HepG2 (cell line): ENCODE measurements at regions not wholly inside any gene's neighbourhood (a gene's known extent, or its start where the extent isn't known, plus 50 kb on each side); places are given as distances from the start of the nearest gene placed in this dataset.

Experiments
- ATAC-seq: fragments of 200-7000 bp; cut with Tn5 transposase; 3 replicates; pipeline ENCODE4 v1.9.1; 2020; ENCODE audit warnings: mild to moderate bottlenecking, moderate library complexity
- BruUV-seq: library from RNA; stranded (reverse); fragments of 400-500 nt; replicated peaks from 2 replicates; lab custom pipeline; 2021; lab: Mats Ljungman, UMichigan
- CTCF ChIA-PET: fragments of 300-600 bp; formaldehyde crosslinking; extraction: SDS; loops from one replicate; lab custom pipeline; 2021; ENCODE audit warnings: low total read pairs, inconsistent platforms, low intra/inter-chr PET ratio; lab: Yijun Ruan, JAX
- POLR2A ChIA-PET: fragments of 350-600 bp; sonication (Branson Sonifier 250); formaldehyde crosslinking; loops from one replicate; lab custom pipeline; 2020; ENCODE audit warnings: antibody characterized with exemption, inconsistent platforms; lab: Yijun Ruan, JAX
- DNase-seq: peaks from one replicate; pipeline ENCODE4 v3.0.0-alpha.2; 2015; ENCODE audit warnings: low spot score
- FAIRE-seq: peaks from 3 replicates; lab custom pipeline; 2011; peaks lifted over from hg19 to GRCh38; lab: Jason Lieb, UNC
- H2AFZ ChIP-seq: one replicate; pipeline ENCODE4 v1.6.1; 2011; ENCODE audit warnings: low read length, inconsistent platforms
- H3K27ac ChIP-seq: fragments of 300-600 bp; 3 replicates; pipeline ENCODE4 v1.8.0; 2011; ENCODE audit warnings: mixed run types, mild to moderate bottlenecking, mixed read lengths, low read length, inconsistent platforms; ENCODE audit not compliant: insufficient read depth; ENCODE audit errors: extremely low read length
- H3K27me3 ChIP-seq, 2 experiments: fragments of 200-600 bp in 1 of 2; 2 replicates in 1 of 2; 3 replicates in 1 of 2; pipeline versions ENCODE4 v1.6.0 to v1.8.0; 2011; ENCODE audit warnings: low read length in 2 of 2, mild to moderate bottlenecking in 2 of 2, moderate library complexity in 2 of 2, inconsistent platforms in 1 of 2; ENCODE audit not compliant: insufficient read depth in 2 of 2, control insufficient read depth in 1 of 2
- H3K36me3 ChIP-seq, 2 experiments: fragments of 200-600 bp in 1 of 2; replicated peaks in 1 of 2; 2 replicates in 1 of 2; 3 replicates in 1 of 2; pipeline versions ENCODE4 v1.5.1 to v1.8.0; 2011; ENCODE audit warnings: low read length in 2 of 2, inconsistent platforms in 1 of 2; ENCODE audit not compliant: insufficient read depth in 2 of 2, control insufficient read depth in 1 of 2
- H3K4me1 ChIP-seq: 2 replicates; pipeline ENCODE4 v1.5.1; 2012; ENCODE audit warnings: low read length, inconsistent platforms; ENCODE audit not compliant: insufficient read depth
- H3K4me2 ChIP-seq: 2 replicates; pipeline ENCODE4 v1.6.0; 2011; ENCODE audit warnings: low read depth, low read length, inconsistent platforms
- H3K4me3 ChIP-seq, 3 experiments: fragments of 200-600 bp in 1 of 3; sonication (generic), shearing (Covaris generic) in 1 of 3; replicated peaks in 1 of 3; 2 replicates each; pipeline ENCODE4 v1.5.1; 2011 to 2016; ENCODE audit warnings: low read length in 3 of 3, inconsistent platforms in 2 of 3, low read depth in 2 of 3, mild to moderate bottlenecking in 2 of 3, control low read depth in 1 of 3, mixed read lengths in 1 of 3; ENCODE audit not compliant: insufficient read depth in 1 of 3
- H3K79me2 ChIP-seq: one replicate; pipeline ENCODE4 v1.6.1; 2011; ENCODE audit warnings: low read length, inconsistent platforms; ENCODE audit not compliant: insufficient read depth
- H3K9ac ChIP-seq: 2 replicates; pipeline ENCODE4 v1.6.0; 2011; ENCODE audit warnings: mild to moderate bottlenecking, low read depth, low read length, inconsistent platforms; ENCODE audit not compliant: insufficient read depth
- H3K9me3 ChIP-seq: 2 replicates; pipeline ENCODE4 v1.5.1; 2012; ENCODE audit warnings: mild to moderate bottlenecking, low read length
- H4K20me1 ChIP-seq: 2 replicates; pipeline ENCODE4 v1.6.0; 2011; ENCODE audit warnings: inconsistent platforms, mild to moderate bottlenecking, low read length, moderate library complexity; ENCODE audit not compliant: insufficient read depth
- ARHGAP35 ChIP-seq: sonication (generic); formaldehyde crosslinking; IDR thresholded peaks from 2 replicates; pipeline ENCODE4 v1.9.0; 2022; ENCODE audit warnings: mild to moderate bottlenecking, inconsistent platforms, moderate library complexity, missing genetic modification reagents, borderline replicate concordance
- CEBPB ChIP-seq: IDR thresholded peaks from 2 replicates; pipeline ENCODE4 v1.6.1; 2011; ENCODE audit warnings: low read depth, low read length, improper control_type of control experiment, borderline replicate concordance
- DNMT1 ChIP-seq: sonication (generic); formaldehyde crosslinking; IDR thresholded peaks from 2 replicates; pipeline ENCODE4 v1.5.1; 2020; ENCODE audit warnings: mild to moderate bottlenecking, missing genetic modification reagents
- EED ChIP-seq: sonication (generic); formaldehyde crosslinking; IDR thresholded peaks from 2 replicates; pipeline ENCODE4 v1.5.0; 2020; ENCODE audit warnings: mild to moderate bottlenecking, missing genetic modification reagents
- FOSL2 ChIP-seq: sonication (generic); formaldehyde crosslinking; IDR thresholded peaks from 2 replicates; pipeline ENCODE4 v1.4.0; 2020; ENCODE audit warnings: missing genetic modification reagents
- HIVEP1 ChIP-seq: sonication (generic); formaldehyde crosslinking; IDR thresholded peaks from 2 replicates; pipeline ENCODE4 v1.4.0; 2020; ENCODE audit warnings: mild to moderate bottlenecking, missing genetic modification reagents
- KDM5B ChIP-seq: sonication (generic); formaldehyde crosslinking; IDR thresholded peaks from 2 replicates; pipeline ENCODE4 v1.4.0; 2020; ENCODE audit warnings: missing genetic modification reagents, mild to moderate bottlenecking, borderline replicate concordance
- KLF6 ChIP-seq: IDR thresholded peaks from 2 replicates; pipeline ENCODE4 v1.8.0; 2016; ENCODE audit warnings: missing biosample characterization, missing genetic modification reagents
- KMT2A ChIP-seq: sonication (generic); formaldehyde crosslinking; IDR thresholded peaks from 2 replicates; pipeline ENCODE4 v1.4.0; 2020; ENCODE audit warnings: missing genetic modification reagents
- MLLT10 ChIP-seq: sonication (generic); formaldehyde crosslinking; IDR thresholded peaks from 2 replicates; pipeline ENCODE4 v1.4.0; 2020; ENCODE audit warnings: missing genetic modification reagents
- MLX ChIP-seq: IDR thresholded peaks from 2 replicates; pipeline ENCODE4 v1.6.1; 2016
- MTA3 ChIP-seq: sonication (generic); formaldehyde crosslinking; IDR thresholded peaks from 2 replicates; pipeline ENCODE4 v1.4.0; 2020; ENCODE audit warnings: missing genetic modification reagents
- SPEN ChIP-seq: sonication (generic); formaldehyde crosslinking; IDR thresholded peaks from 2 replicates; pipeline ENCODE4 v1.5.1; 2020; ENCODE audit warnings: low read depth, mild to moderate bottlenecking, missing genetic modification reagents
- TEF ChIP-seq: sonication (generic); formaldehyde crosslinking; IDR thresholded peaks from 2 replicates; pipeline ENCODE4 v1.5.0; 2020; ENCODE audit warnings: missing genetic modification reagents
- TFE3 ChIP-seq: IDR thresholded peaks from 2 replicates; pipeline ENCODE4 v1.6.1; 2016
- ZNF430 ChIP-seq: sonication (generic); formaldehyde crosslinking; IDR thresholded peaks from 2 replicates; pipeline ENCODE4 v1.9.0; 2021; ENCODE audit warnings: mild to moderate bottlenecking, missing genetic modification reagents
- ZNF563 ChIP-seq: sonication (generic); formaldehyde crosslinking; IDR thresholded peaks from 2 replicates; pipeline ENCODE4 v1.8.0; 2022; ENCODE audit warnings: mild to moderate bottlenecking, moderate library complexity, missing genetic modification reagents
- WGBS: methylation state at CpG from one replicate; pipeline ENCODE4 v1.1.6; 2017; ENCODE audit warnings: low lambda C conversion rate; 5-methylcytosine and 5-hydroxymethylcytosine counted together
- in situ Hi-C: cut with HindIII; loops from 2 replicates; pipeline ENCODE4 v1.10.0; 2017; ENCODE audit warnings: low pct_unique_long_range_greater_than_20kb; ENCODE audit not compliant: extremely low pct_ligation_motif_present
- intact Hi-C: fragments of 100-400 bp; cut with micrococcal nuclease; formaldehyde crosslinking; loops from one replicate; pipeline ENCODE4 v1.10.0; 2022; ENCODE audit not compliant: unreplicated experiment

- DNase-seq: no peak
- FAIRE-seq: no peak
- H3K79me2 ChIP-seq: no peaks in the 10 kb centered on the region
- no peaks in the 10 kb centered on the region for H4K20me1 ChIP-seq
- H3K9me3 ChIP-seq: no peaks in the 10 kb centered on the region
- H3K27ac ChIP-seq: no peak overlapping the region
- H3K36me3 ChIP-seq: no peaks in the 10 kb centered on the region
- ChIA-PET CTCF (no interaction called here), POLR2A (no interaction called here)
- 0% methylated on average over 1 of the region's 1 CpG for WGBS
- no peak overlapping the region for H3K9ac ChIP-seq
- H3K4me3 ChIP-seq: no peak overlapping the region
- intact Hi-C loops: no loop called here
- H3K4me2 ChIP-seq: no peak overlapping the region
- ATAC-seq: no peak
- H3K27me3 ChIP-seq: no peaks in the 10 kb centered on the region
- H2AFZ ChIP-seq: no peak overlapping the region
- no TSS peak for BruUV-seq
- no peak for TF ChIP-seq FOSL2 (CRISPR knock-in tag)
- no peak for TF ChIP-seq SPEN
- TF ChIP-seq KLF6 (CRISPR knock-in tag): no peak
- no peak for TF ChIP-seq EED (CRISPR knock-in tag)
- no peak for TF ChIP-seq TFE3 (CRISPR knock-in tag)
- no peak for TF ChIP-seq TEF (CRISPR knock-in tag)
- no peak for TF ChIP-seq CEBPB
- TF ChIP-seq MTA3 (CRISPR knock-in tag): no peak
- no peak for TF ChIP-seq KMT2A (CRISPR knock-in tag)
- no peak for TF ChIP-seq ZNF430 (CRISPR knock-in tag)
- no peak for TF ChIP-seq ARHGAP35
- no peak for TF ChIP-seq ZNF563
- TF ChIP-seq DNMT1 (CRISPR knock-in tag): no peak
- no peak for TF ChIP-seq MLX (CRISPR knock-in tag)
- no peak for TF ChIP-seq HIVEP1 (CRISPR knock-in tag)
- TF ChIP-seq MLLT10 (CRISPR knock-in tag): no peak
- TF ChIP-seq KDM5B (CRISPR knock-in tag): no peak
- in situ Hi-C loops: no loop called here
- no peaks in the 10 kb centered on the region for H3K4me1 ChIP-seq
Observed at GRCh38 chr2:108189316-108189715, 50.5 kb upstream of the SULT1C3 start.
